GM19035 (cell line): ENCODE measurements at regions not wholly inside any gene's neighbourhood (a gene's known extent, or its start where the extent isn't known, plus 50 kb on each side); places are given as distances from the start of the nearest gene placed in this dataset.
"Not testable (repeated sequence)": the region's sequence is repeated elsewhere in the genome, so short reads cannot be mapped to it uniquely, and the experiment has no call there.

Experiments
- ATAC-seq: cut with Tn5 transposase; IDR thresholded peaks from one replicate; pipeline ENCODE4 v1.9.1; 2021; ENCODE audit not compliant: unreplicated experiment

DNA sequence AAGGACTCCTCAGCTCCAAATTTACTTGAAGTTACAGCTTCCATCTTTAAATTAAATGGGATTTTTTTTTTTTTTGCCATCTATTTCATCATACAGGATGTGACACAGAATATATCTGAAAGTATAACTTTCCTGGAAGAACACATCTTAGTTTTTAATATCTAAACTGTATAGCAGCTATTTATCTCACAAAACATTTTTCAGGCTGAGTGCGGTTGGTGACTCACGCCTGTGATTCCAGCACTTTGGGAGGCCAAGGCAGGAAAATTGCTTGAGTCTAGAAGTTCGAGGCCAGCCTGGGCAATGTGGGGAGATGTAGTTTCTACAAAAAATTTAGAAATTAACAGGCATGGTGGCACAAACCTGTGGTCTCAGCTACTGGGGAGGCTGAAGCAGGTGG lies 142.3 kb upstream of the KCNJ18 start:
- ATAC-seq: not testable (repeated sequence)

DNA sequence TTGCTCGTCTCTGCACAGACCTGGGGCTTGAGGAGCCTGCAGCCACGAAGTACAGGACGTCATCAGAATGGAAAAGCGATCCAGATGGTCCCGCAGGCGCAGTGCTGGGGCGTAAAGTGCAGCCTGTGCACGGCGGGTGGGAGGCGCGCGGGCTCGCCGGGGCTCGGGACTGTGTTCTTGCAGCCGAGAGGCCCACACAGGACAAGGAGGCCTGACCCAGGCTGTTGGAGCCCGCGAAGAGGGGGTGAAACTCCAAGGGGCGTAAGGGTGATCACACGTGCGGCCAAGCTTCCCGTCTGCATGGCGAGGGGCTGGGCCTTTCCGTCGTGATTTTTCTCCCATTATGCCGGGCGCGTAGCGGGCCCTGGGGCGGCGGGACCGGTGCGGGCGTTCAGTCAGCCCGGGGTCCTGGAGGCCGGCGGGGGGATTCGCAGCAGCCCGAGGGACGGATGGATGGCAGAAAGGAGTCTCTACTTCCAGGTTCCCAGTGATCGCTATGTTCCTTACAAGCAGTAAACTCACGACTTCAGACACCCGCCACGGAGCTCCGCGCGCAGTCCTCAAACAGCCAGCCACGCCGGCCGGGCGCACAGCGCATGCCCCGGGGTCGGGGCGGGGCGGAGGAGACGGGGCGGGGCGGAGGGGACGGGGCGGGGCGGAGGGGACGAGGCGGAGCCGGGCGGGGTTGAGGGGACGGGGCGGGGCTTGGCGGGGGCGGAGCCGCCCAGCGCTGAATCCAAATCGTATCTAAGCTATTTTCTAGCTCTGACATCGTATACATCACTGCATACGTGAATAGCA lies 141.0 kb upstream of the KCNJ18 start:
- ATAC-seq: peak; percentile 85

DNA sequence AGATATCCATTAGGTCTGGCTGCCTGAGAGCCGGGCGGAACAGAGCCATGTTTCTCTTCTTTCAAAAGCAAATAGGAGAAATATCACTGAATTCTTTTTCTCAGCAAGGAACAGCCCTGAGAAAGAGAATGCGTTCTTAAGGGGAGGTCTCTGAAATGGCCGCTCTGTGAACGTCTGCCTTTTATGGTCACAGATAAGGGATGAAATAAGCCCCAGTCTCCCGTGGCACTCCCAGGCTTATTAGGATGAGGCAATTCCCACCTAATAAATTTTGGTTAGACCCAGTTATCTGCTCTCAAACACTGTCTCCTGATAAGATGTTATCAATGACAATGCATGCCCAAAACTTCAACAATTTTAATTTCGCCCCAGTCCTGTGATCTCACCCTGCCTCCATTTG lies 133.4 kb upstream of the KCNJ18 start:
- ATAC-seq: not testable (repeated sequence)

DNA sequence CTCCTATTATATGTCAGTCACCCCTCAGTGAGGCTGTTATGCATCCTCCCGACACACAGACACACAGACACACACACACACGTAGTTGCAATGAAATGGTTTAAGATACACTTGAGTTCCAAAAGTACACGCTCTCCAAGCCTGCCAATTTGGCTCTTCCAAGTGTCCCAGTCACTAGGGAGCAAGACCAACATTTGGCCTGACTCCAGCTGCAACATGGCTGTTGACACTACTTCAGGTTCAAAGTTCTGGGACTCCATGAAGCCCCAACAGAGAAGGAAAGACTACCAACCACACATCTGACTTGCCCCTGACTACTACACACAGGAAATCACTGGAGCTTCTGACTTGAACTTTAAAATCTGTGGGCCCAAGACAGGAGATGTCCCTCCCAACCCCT lies 128.1 kb upstream of the KCNJ18 start:
- no peak for ATAC-seq

DNA sequence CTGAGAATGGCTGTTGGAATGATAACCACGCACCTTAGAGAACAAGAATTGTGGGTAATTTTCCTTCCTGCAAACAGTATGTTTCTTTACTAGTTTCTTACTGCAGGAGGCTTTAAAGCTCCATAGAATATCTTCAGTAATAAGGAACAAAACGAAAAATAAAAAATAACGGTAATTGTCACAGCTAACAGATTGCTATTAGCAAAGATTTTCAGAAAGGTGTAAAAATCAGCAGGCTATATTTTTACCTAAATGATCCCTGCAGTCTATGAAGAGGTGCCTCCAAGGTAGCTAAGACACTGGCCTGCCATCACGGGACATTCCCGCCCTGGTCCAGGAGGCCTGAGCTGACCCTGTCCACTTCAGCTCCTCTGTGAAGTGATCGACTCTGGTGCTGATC lies 127.6 kb upstream of the KCNJ18 start:
- not testable (repeated sequence) for ATAC-seq

DNA sequence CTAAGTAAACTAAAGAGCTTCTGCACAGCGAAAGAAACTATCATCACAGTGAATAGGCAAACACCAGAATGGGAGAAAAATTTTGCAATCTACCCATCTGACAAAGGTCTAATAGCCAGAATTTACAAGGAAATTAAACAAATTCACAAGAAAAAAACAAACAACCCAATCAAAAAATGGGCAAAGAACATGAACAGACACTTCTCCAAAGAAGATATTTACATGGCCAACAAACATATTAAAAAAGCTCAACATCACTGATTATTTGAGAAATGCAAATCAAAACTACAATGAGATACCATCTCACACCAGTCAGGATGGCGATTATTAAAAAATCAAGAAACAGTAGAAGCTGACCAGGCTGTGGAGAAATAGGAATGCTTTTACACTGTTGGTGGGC lies 121.9 kb upstream of the KCNJ18 start:
- ATAC-seq: not testable (repeated sequence)

DNA sequence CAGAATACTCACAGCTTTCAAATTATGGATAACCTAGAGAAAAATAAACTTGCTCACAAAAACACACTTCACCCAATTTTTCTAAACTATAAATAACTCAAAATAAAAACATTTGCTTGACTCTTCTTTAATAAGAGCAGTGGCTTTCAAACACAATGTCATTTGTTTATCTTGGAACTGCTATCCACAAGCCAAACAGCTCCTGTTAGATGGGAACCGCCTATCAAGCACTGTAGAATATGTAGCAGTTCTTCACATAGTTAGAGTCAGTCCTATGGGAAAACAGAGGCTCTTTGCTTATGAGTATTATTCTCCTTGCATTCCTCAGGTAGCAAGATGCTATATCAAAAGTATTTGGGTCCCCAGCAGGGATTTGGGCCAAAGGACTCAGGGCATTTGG lies 120.2 kb upstream of the KCNJ18 start:
- not testable (repeated sequence) for ATAC-seq

DNA sequence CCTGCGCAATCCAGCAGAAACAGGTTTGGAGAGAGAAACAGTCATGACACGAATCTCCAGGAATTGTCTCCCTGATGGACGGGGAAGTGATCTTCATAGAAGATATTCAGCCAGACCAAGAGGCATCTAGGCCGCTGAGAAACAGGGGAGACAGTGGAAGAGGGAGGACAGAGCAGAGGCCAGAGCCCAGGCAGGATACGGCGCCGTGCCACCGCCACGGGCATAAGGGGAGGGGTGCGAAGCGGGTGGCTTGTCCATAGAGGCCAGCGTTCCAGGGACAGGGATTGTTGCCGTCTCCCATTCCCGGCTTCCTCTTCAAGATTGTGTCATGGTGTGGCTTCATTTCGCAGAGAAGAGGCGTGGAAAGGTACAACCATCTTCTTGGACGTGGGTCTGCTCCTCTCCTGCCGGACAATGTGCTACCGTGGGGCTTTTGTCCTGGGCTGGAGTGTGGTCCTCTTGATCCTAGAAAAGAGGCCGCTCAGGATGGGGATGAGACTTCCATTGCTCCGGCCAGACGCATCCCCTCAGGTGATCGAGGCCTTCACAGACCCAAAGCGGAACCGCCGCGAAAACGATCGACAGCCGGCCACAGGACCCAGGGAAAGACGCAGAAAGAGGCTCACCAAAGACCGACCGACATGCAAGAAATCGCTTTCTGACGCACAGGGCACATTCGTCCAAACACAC lies 118.9 kb upstream of the KCNJ18 start:
- ATAC-seq: not testable (repeated sequence)

DNA sequence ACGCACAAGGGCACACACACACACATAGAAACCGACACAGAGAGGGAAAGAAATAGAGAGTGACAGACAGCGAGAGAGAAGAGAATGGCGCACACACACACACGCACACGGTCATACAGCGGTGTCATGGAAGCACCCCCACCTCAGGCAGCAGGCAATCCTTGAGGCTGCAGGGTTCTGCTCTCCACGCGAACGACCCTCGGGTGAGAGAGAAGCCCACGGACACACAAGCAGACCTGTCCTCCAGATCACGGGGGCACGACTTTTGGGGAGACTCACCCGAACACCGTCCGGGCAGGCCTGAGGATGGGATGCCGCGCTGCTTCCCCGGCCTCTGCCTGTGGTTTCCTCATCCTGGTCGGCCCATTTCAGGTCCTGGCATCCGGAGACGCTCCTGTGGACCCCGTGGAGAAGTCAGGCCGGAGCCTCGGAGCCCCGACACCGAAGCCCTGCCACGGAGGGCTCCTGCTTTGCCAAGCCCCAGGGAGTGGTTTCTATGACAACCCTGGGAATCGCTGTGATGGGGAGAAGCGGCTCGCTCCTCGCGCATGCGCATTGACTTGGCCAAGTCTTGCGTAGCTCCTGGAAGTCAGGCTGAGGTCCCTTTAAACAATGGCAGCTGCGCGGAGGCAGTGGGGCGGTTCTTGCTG lies 118.2 kb upstream of the KCNJ18 start:
- ATAC-seq: no peak

DNA sequence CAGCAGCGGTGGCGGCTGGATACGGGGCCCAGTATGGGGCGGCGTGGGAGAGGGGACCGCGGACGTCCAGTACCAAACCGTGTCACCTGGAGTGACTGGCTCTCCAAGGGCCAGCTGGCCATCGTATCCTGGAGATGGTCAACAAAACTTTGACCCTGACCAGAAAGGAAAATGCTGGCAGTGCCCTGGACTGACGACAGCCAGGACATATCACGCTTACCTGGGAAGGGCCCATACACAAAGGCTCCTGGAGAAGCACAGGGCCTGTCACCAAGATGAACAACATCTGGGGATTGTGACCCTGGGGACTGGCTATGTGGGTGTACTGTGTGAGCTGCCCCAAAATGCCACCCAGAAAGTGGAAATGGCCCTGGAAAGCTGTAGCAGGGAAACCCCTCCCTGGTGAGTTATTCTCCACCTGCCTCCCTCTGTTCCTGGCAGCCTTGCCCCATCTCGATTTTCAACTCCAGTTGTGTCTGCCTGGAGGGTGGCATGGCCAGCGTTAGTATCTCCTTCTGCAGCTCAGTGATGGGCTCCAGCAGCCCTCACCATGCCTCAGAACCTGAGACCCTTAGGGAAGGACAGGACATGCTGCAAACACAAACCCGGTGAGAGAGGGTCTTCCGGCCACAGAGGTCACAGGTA lies 117.6 kb upstream of the KCNJ18 start:
- not testable (repeated sequence) for ATAC-seq

DNA sequence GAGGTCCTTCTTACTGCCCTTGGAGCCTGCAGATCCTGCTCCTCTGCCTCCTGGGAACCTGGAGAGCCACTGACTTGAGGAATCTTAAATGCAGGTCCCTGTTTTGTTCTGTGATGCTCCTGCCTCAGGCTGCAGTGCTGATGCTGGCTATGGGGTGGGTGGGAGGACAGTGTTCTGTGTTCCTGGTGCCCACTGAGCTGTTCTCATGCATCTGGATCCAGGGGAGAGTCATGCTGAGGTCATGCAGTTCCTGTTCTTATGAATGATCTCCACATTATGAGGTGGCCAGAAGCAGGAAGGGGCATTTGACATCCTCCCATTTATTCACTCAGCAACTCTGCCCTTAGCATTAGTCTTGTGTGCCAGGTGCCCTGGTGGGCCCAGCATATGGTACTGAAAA lies 113.5 kb upstream of the KCNJ18 start:
- ATAC-seq: not testable (repeated sequence)

DNA sequence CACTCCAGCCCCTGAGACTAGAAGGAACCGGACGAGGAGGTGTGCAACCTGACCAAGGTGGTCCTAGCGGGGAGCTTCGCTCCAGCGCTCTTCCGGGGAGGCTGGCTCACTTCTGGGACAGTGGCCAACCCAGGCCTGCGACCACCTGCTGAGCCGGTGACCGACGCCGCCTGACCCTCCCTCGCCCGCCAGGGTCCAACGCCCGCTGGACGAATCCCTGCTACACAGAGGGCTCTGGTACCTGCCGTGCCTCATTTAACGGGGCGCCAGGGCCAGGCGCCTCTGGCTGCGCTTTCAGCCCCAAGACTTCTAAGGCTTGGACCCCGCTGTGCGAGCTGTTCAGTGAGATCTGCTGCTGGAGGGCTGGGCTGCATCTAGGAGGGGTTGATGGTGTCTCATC lies 99.5 kb upstream of the KCNJ18 start:
- ATAC-seq: no peak

DNA sequence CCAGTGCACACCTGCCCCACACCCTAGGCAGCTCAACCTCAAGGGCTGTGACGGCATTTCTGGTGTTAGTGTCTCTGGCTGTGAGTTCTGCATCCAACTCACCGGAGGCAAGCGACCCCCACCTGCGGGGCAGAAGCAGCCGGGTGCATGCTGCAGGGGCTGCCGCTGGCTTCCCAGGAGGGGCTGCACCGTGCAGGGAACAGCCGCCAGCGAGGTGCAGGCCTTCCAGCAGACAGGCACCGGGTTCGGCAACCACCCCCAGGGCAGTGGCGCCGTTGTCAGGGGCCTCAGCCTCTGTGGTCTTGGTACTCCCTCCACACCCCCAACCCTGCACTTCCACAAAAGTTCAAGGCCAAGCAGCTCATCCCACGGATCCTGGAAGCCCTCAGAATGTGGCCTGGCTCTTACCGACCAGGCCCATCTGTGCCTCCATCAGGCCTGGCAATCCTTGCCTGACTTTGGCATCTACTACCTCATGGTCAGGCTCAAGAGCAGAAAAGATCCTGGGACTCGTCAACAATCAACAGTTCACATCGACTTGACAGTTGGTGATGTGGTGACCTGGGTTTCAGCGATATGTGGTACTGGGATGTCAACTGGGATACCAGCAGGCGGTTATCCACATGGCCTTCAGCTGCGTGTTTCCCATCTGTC lies 98.7 kb upstream of the KCNJ18 start:
- ATAC-seq: not testable (repeated sequence)

DNA sequence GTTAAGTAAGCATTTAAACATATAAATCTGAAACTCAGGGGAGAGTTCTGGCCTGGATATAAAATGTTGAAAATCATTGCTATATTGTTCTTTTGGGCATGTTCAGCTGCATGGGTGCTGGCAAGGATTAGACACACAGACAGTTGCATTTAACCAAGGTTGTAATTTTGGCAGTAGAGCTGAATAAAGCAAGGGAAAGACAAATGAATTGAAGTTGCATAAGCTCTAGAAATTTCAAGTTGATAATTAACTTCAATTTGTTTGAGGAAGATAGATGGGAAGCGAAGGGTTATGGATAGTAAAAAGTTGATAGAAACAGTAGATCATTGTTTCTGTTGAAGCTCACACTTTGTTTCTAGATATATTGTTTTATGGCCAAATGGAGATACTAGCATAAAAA lies 97.2 kb upstream of the KCNJ18 start:
- ATAC-seq: no peak

DNA sequence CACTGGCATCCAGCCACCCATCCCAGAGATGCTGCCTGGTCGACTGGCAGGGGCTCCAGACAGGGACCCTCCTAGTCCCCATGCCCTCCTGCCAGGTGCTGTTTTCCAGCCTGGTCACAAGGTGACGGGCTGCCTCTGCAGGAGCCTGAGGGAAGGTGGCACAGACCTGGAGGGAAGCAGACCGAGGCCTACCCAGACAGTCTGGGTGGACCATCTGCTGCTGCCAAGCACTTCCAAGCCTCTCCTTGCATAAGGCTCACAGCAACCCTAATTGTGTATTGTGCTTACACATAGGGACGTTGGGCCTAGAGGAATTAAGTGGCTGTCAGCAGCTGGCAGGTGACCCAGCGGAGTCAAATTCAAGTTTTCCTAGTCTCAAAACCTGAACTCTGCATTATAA lies 90.1 kb upstream of the KCNJ18 start:
- no peak for ATAC-seq

DNA sequence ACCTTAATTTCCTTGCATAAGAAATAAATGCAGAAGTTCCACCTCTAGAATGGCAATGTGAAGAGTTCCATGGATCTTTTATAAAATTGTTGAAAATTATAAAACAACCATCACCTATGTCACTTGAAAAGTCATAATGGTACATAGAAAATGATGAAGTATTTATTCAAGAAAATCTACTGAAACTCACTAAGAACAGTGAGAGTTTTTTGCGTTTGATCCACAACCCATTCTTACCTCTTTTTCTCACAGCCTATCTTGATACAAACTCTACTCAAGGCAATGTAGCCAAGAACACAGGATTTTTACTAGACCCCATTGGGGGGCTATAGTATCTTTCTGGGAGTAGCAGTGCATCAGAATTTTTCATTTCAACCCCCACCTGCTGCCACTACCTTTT lies 89.0 kb upstream of the KCNJ18 start:
- ATAC-seq: not testable (repeated sequence)

DNA sequence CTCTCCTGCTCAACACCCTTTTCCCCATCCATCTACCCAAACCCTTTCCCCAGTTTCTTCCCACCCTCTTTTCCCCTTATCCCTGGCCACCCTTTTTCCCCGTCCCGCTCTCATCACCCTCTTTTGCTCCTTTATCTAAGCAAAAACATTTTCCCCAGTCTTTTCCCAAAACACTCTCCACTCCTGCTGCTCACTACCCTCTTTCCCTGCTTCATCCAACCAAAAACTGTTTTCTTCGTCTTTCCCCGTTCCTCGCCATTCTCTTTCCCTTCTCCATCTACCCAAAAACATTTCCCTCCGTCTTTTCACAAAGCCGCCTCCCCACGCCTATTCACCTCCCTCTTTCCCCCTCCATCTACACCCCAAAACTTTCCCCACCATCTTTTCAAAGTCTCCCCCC lies 80.9 kb upstream of the KCNJ18 start:
- not testable (repeated sequence) for ATAC-seq

DNA sequence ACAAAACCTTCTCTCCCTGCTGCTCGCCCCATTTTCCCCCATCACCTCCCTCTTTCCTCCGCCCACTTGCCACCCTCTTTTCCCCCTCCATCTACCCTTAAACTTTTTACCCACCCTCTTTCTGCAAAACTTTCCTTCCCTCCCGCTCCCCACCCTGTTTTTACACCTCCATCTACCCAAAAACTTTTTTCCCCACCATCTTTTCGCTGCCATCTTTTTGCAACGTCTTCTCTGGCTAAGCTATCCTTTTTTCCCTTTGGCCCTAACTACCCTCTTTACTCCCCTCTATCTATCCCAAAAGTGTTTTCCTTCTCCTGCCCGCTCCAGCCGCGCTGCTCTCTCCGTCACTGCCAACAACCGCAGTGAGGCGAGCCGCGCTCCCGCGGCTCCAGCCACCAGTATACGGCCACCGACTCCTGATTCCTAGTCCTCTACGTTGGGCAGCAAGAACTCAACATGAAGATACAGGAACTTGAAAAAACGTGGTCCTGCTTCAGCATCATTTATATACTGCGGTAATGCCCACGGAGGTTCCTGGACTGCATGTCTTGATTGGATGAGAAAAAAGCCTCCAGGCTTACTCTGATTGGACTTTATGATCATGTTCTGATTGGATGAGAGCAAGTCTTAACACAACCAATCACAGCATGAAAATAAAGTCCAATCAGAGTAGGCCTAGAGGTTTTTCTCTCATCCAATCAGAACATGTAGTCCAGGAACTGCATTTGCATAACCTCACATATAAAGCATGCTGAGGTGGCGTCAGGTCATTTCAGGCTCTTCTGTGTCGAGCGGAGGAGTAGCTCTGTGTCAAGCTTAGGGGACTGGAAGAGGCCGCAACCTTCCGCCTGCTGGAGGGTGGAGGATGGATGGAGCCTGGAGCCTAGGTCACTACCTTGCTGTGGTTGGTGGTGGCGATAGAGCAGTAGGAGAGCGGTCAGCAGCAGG lies 79.9 kb upstream of the KCNJ18 start:
- not testable (repeated sequence) for ATAC-seq

DNA sequence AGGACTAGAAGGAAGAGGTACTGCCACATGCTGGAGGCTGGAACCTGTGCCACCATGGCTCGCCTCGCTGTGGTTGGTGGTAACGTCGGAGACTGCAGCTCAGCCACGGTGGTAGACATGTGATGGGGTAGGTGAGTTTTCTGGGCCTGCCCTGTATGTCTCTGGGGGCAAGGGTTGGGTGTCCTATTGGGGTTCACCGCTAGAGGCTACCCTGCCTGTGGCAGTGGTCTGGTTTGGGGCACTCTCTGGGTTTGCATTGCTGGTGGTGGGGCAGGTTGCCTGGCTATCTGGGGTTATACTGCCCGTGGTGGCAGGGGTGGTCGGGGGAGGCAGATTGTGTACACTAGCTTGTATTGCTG lies 79.3 kb upstream of the KCNJ18 start:
- ATAC-seq: no peak

DNA sequence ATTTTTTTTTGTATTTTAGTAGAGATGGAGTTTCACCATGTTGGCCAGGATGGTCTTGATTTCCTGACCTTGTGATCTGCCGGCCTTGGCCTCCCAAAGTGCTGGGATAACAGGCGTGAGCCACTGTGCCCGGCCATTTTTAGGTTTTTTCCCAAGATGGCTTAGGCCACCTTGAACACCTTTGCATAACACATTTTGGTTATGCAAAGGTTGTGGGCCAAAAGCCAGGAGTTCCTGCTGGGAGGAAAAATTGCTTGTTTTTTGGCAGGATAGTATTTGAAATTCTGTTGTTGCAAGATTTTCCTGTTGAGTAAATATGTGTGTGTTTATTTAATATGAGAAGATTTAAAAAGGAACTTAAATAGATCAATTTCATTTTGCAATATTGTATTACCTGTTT lies 65.3 kb upstream of the KCNJ18 start:
- not testable (repeated sequence) for ATAC-seq
